A549 (cell line): ENCODE measurements at regions not wholly inside any gene's neighbourhood (a gene's known extent, or its start where the extent isn't known, plus 50 kb on each side); places are given as distances from the start of the nearest gene placed in this dataset.
"Not testable (repeated sequence)": the region's sequence is repeated elsewhere in the genome, so short reads cannot be mapped to it uniquely, and the experiment has no call there.

Source experiments
- ATAC-seq, 2 experiments: fragments of 200-7000 bp in 1 of 2; fragments of >200 bp in 1 of 2; cut with Nextera tagmentation in 1 of 2; cut with Tn5 transposase in 1 of 2; 3 replicates each; pipeline versions ENCODE4 v1.8.0 to v1.9.1; 2018 to 2020; ENCODE audit warnings: mild to moderate bottlenecking in 1 of 2, moderate library complexity in 1 of 2
- CTCF ChIA-PET: fragments of 300-600 bp; sonication (Branson Sonifier 250); formaldehyde crosslinking; extraction: SDS; loops from one replicate; lab custom pipeline; 2021; ENCODE audit warnings: antibody characterized with exemption, inconsistent platforms; lab: Yijun Ruan, JAX
- POLR2A ChIA-PET: fragments of 350-600 bp; formaldehyde crosslinking; extraction: SDS; loops from one replicate; lab custom pipeline; 2021; ENCODE audit warnings: antibody characterized with exemption, inconsistent platforms; lab: Yijun Ruan, JAX
- DNase-seq, 2 experiments: peaks; one replicate each; pipeline versions ENCODE4 v3.0.0 to v3.0.0-alpha.2; 2011 to 2016; ENCODE audit warnings: low read depth in 1 of 2, low spot score in 1 of 2
- FAIRE-seq: peaks from 2 replicates; lab custom pipeline; 2011; peaks lifted over from hg19 to GRCh38; lab: Jason Lieb, UNC
- H3K27ac ChIP-seq, 2 experiments: fragments of >200 bp; sonication (Bioruptor Twin); formaldehyde crosslinking; 3 replicates each; pipeline ENCODE4 v1.5.1; 2016 to 2017
- H3K4me1 ChIP-seq: fragments of >200 bp; sonication (Bioruptor Twin); formaldehyde crosslinking; 3 replicates; pipeline ENCODE4 v1.6.1; 2016
- H3K4me2 ChIP-seq: fragments of >200 bp; sonication (Bioruptor Twin); formaldehyde crosslinking; 3 replicates; pipeline ENCODE4 v1.6.1; 2016
- H3K4me3 ChIP-seq: fragments of >200 bp; sonication (Bioruptor Twin); formaldehyde crosslinking; 3 replicates; pipeline ENCODE4 v1.5.1; 2016
- H3K9me3 ChIP-seq: fragments of >200 bp; sonication (Bioruptor Twin); formaldehyde crosslinking; 3 replicates; pipeline ENCODE4 v1.6.1; 2016
- CBX2 ChIP-seq: fragments of 200-600 bp; sonication (generic); IDR thresholded peaks from 2 replicates; pipeline ENCODE4 v1.6.1; 2016; ENCODE audit warnings: low read depth, mild to moderate bottlenecking, borderline replicate concordance
- CHD4 ChIP-seq: fragments of 200-600 bp; sonication (generic); IDR thresholded peaks from 2 replicates; pipeline ENCODE4 v1.6.1; 2016; ENCODE audit warnings: antibody characterized with exemption, mild to moderate bottlenecking, borderline replicate concordance
- HDAC2 ChIP-seq: fragments of 200-600 bp; sonication (generic); IDR thresholded peaks from 2 replicates; pipeline ENCODE4 v1.6.1; 2016
- JUNB ChIP-seq: fragments of >200 bp; sonication (Bioruptor Twin); formaldehyde crosslinking; IDR thresholded peaks from 2 replicates; pipeline ENCODE4 v1.6.1; 2016
- KDM1A ChIP-seq: fragments of 200-600 bp; sonication (generic); IDR thresholded peaks from 2 replicates; pipeline ENCODE4 v1.6.1; 2016; ENCODE audit warnings: low read depth, mild to moderate bottlenecking
- KDM5A ChIP-seq: fragments of 200-600 bp; sonication (generic); IDR thresholded peaks from 2 replicates; pipeline ENCODE4 v1.6.1; 2016; ENCODE audit warnings: antibody characterized with exemption, mild to moderate bottlenecking
- MYC ChIP-seq: IDR thresholded peaks from 2 replicates; pipeline ENCODE4 v1.6.1; 2012; ENCODE audit warnings: mild to moderate bottlenecking, inconsistent platforms, low read length, improper control_type of control experiment, borderline replicate concordance
- PHF8 ChIP-seq: fragments of 200-600 bp; sonication (generic); IDR thresholded peaks from 2 replicates; pipeline ENCODE4 v1.6.1; 2016; ENCODE audit warnings: low read depth, mild to moderate bottlenecking, antibody characterized with exemption, moderate library complexity, borderline replicate concordance
- POLR2A ChIP-seq: IDR thresholded peaks from 2 replicates; pipeline ENCODE4 v1.6.1; 2012; ENCODE audit warnings: mild to moderate bottlenecking, low read length
- ZC3H11A ChIP-seq: fragments of 450-650 bp; IDR thresholded peaks from 2 replicates; pipeline ENCODE4 v1.6.1; 2014; ENCODE audit warnings: antibody characterized with exemption, mild to moderate bottlenecking
- ZFP36 ChIP-seq: fragments of 450-650 bp; IDR thresholded peaks from 2 replicates; pipeline ENCODE4 v1.6.1; 2014; ENCODE audit warnings: borderline replicate concordance; ENCODE audit not compliant: partially characterized antibody
- WGBS: methylation state at CpG from one replicate; pipeline ENCODE4 v1.1.6; 2017; ENCODE audit errors: missing lambda C conversion rate; 5-methylcytosine and 5-hydroxymethylcytosine counted together
- TF ChIP-seq, protein P1 (sequence below): fragments of 450-650 bp; IDR thresholded peaks from 2 replicates; pipeline ENCODE4 v1.6.1; 2014; ENCODE audit warnings: antibody characterized with exemption
- TF ChIP-seq, protein P2 (sequence below): IDR thresholded peaks from 2 replicates; pipeline ENCODE4 v1.6.1; 2012; ENCODE audit warnings: low read depth, borderline replicate concordance
- TF ChIP-seq, protein P3 (sequence below): fragments of >200 bp; sonication (Bioruptor Twin); formaldehyde crosslinking; IDR thresholded peaks from 3 replicates; pipeline ENCODE4 v1.6.1; 2016
- TF ChIP-seq, protein P4 (sequence below): fragments of >200 bp; sonication (Bioruptor Twin); formaldehyde crosslinking; IDR thresholded peaks from 3 replicates; pipeline ENCODE4 v1.5.1; 2016
- TF ChIP-seq, protein P5 (sequence below): fragments of 250-450 bp; sonication (Bioruptor Pico); IDR thresholded peaks from 2 replicates; pipeline ENCODE4 v1.5.0; 2021; ENCODE audit warnings: mild to moderate bottlenecking, moderate library complexity, borderline replicate concordance

DNA sequence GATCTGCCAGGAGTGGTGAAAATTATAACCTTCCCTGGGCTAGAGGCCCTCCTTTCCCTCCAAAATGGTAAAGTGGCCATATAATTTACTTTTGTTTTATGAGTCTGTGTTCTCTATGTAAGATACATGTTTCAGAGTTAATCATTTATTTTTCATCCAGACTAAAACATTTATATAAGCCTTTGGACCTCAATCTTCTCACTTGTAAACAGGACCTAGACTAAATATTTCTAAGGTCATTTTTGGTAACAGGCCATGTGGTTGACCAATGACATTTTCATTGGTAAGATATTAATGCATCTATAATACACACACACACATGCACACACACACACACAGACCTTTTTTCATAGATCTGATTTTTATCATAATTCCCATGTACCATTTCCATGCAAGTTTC, 79.7 kb upstream of the KCTD1 start:
- CTCF ChIA-PET = no interaction called here
- FAIRE-seq (no peak), DNase-seq (no peak), ATAC-seq (no peak)
- no peak overlapping the region for H3K27ac ChIP-seq
- no peaks in the 10 kb centered on the region for H3K4me1 ChIP-seq
- POLR2A ChIA-PET = no interaction called here
- no peak for TF ChIP-seq PHF8
- TF ChIP-seq, protein P1, sequence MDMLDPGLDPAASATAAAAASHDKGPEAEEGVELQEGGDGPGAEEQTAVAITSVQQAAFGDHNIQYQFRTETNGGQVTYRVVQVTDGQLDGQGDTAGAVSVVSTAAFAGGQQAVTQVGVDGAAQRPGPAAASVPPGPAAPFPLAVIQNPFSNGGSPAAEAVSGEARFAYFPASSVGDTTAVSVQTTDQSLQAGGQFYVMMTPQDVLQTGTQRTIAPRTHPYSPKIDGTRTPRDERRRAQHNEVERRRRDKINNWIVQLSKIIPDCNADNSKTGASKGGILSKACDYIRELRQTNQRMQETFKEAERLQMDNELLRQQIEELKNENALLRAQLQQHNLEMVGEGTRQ = no peak
- TF ChIP-seq, protein P2, sequence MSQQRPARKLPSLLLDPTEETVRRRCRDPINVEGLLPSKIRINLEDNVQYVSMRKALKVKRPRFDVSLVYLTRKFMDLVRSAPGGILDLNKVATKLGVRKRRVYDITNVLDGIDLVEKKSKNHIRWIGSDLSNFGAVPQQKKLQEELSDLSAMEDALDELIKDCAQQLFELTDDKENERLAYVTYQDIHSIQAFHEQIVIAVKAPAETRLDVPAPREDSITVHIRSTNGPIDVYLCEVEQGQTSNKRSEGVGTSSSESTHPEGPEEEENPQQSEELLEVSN = no peak
- no peak for TF ChIP-seq JUNB
- TF ChIP-seq, protein P3, sequence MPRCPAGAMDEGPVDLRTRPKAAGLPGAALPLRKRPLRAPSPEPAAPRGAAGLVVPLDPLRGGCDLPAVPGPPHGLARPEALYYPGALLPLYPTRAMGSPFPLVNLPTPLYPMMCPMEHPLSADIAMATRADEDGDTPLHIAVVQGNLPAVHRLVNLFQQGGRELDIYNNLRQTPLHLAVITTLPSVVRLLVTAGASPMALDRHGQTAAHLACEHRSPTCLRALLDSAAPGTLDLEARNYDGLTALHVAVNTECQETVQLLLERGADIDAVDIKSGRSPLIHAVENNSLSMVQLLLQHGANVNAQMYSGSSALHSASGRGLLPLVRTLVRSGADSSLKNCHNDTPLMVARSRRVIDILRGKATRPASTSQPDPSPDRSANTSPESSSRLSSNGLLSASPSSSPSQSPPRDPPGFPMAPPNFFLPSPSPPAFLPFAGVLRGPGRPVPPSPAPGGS = no peak
- no peak for TF ChIP-seq KDM1A
- TF ChIP-seq, protein P4, sequence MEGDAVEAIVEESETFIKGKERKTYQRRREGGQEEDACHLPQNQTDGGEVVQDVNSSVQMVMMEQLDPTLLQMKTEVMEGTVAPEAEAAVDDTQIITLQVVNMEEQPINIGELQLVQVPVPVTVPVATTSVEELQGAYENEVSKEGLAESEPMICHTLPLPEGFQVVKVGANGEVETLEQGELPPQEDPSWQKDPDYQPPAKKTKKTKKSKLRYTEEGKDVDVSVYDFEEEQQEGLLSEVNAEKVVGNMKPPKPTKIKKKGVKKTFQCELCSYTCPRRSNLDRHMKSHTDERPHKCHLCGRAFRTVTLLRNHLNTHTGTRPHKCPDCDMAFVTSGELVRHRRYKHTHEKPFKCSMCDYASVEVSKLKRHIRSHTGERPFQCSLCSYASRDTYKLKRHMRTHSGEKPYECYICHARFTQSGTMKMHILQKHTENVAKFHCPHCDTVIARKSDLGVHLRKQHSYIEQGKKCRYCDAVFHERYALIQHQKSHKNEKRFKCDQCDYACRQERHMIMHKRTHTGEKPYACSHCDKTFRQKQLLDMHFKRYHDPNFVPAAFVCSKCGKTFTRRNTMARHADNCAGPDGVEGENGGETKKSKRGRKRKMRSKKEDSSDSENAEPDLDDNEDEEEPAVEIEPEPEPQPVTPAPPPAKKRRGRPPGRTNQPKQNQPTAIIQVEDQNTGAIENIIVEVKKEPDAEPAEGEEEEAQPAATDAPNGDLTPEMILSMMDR = no peak
- TF ChIP-seq CHD4 = no peak
- TF ChIP-seq HDAC2 = no peak
- TF ChIP-seq, protein P5, sequence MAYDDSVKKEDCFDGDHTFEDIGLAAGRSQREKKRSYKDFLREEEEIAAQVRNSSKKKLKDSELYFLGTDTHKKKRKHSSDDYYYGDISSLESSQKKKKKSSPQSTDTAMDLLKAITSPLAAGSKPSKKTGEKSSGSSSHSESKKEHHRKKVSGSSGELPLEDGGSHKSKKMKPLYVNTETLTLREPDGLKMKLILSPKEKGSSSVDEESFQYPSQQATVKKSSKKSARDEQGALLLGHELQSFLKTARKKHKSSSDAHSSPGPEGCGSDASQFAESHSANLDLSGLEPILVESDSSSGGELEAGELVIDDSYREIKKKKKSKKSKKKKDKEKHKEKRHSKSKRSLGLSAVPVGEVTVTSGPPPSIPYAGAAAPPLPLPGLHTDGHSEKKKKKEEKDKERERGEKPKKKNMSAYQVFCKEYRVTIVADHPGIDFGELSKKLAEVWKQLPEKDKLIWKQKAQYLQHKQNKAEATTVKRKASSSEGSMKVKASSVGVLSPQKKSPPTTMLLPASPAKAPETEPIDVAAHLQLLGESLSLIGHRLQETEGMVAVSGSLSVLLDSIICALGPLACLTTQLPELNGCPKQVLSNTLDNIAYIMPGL (CRISPR knock-in tag) = no peak
- no peak for TF ChIP-seq ZC3H11A
- no peak for TF ChIP-seq POLR2A
- no peak for TF ChIP-seq KDM5A
- no peak for TF ChIP-seq CBX2
- no peak for TF ChIP-seq MYC
- H3K4me2 ChIP-seq = no peak overlapping the region
- H3K9me3 ChIP-seq = peaks cover 20% of the 10 kb centered on the region
- no peak overlapping the region for H3K4me3 ChIP-seq

DNA sequence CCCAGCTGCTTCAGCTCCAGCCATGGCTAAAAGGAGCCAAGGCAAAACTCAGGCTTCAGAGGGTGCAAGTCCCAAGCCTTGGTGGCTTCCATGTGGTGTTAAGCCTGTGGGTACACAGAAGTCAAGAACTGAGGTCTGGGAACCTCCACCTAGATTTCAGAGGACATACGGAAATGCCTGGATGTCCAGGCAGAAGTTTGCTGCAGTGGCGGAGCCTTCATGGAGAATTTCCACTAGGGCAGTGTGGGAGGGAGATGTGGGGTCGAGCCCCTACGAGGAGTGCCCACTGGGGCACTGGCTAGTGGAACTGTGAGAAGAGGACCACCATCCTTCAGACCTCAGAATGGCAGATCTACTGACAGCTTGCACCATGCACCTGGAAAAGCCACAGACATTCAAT, 76.1 kb upstream of the KCTD1 start:
- no peak overlapping the region for H3K27ac ChIP-seq
- no peak overlapping the region for H3K4me3 ChIP-seq
- POLR2A ChIA-PET = no interaction called here
- TF ChIP-seq MYC (no peak), ZFP36 (peak; percentile 7)
- H3K9me3 ChIP-seq = peaks cover 20% of the 10 kb centered on the region
- DNase-seq (no peak), ATAC-seq (no peak), FAIRE-seq (no peak)
- CTCF ChIA-PET = no interaction called here
- no peak overlapping the region for H3K4me2 ChIP-seq
- no peaks in the 10 kb centered on the region for H3K4me1 ChIP-seq
- WGBS = no CpG with 5 or more reads among the region's 4 CpGs

DNA sequence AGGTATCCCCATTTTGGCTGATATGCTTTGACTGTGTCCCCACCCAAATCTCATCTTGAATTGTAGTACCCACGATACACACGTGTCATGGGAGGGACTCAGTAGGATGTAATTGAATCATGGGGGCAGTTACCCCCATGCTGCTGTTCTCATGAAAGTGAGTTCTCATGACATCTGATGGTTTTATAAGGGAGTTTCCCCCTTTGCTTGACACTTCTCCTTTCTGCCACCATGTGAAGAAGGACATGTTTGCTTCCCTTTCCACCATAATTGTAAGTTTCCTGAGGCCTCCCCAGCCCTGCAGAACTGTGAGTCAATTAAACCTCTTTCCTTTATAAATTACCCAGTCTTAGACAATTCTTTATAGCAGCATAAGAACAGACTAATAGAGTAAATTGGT, 75.0 kb upstream of the KCTD1 start:
- H3K27ac ChIP-seq, H3K4me2 ChIP-seq, DNase-seq, H3K4me1 ChIP-seq, H3K4me3 ChIP-seq, FAIRE-seq, POLR2A ChIA-PET, CTCF ChIA-PET, ATAC-seq: not testable (repeated sequence)
- 94% methylated on average over 2 of the region's 2 CpGs for WGBS
- peaks cover 20% of the 10 kb centered on the region for H3K9me3 ChIP-seq
